GM23248 (cell line): ENCODE measurements at regions not wholly inside any gene's neighbourhood (a gene's known extent, or its start where the extent isn't known, plus 50 kb on each side); places are given as distances from the start of the nearest gene placed in this dataset.
A peak's percentile ranks its signal among the peaks of the same experiment; 100 is the strongest.

ENCODE experiments used
- DNase-seq: peaks from one replicate; pipeline ENCODE4 v3.0.0-alpha.2; 2015
- H2AFZ ChIP-seq: fragments of 200-600 bp; sonication (generic); 2 replicates; pipeline ENCODE4 v1.6.1; 2016; ENCODE audit warnings: antibody characterized with exemption
- H3F3A ChIP-seq: fragments of 200-600 bp; sonication (generic); 2 replicates; pipeline ENCODE4 v1.6.1; 2016; ENCODE audit warnings: mild to moderate bottlenecking, antibody characterized with exemption, mixed run types; ENCODE audit not compliant: insufficient read depth
- H3K27ac ChIP-seq: fragments of 200-600 bp; sonication (generic); 2 replicates; pipeline ENCODE4 v1.5.1; 2016; ENCODE audit warnings: mild to moderate bottlenecking
- H3K27me3 ChIP-seq: fragments of 200-600 bp; sonication (generic); replicated peaks from 2 replicates; pipeline ENCODE4 v1.6.1; 2016; ENCODE audit warnings: mild to moderate bottlenecking; ENCODE audit not compliant: insufficient read depth
- H3K36me3 ChIP-seq: fragments of 200-600 bp; sonication (generic); 2 replicates; pipeline ENCODE4 v1.6.1; 2016; ENCODE audit warnings: low read depth, mild to moderate bottlenecking
- H3K4me1 ChIP-seq: fragments of 200-600 bp; sonication (generic); 2 replicates; pipeline ENCODE4 v1.6.1; 2016; ENCODE audit warnings: mild to moderate bottlenecking; ENCODE audit not compliant: insufficient read depth
- H3K4me2 ChIP-seq: fragments of 200-600 bp; sonication (generic); one replicate; pipeline ENCODE4 v1.6.1; 2016; ENCODE audit warnings: mild to moderate bottlenecking; ENCODE audit not compliant: unreplicated experiment
- H3K4me3 ChIP-seq: fragments of 200-600 bp; sonication (generic); 2 replicates; pipeline ENCODE4 v1.5.1; 2016; ENCODE audit warnings: mild to moderate bottlenecking
- H3K79me2 ChIP-seq: fragments of 200-600 bp; sonication (generic); 2 replicates; pipeline ENCODE4 v1.6.1; 2016; ENCODE audit warnings: mild to moderate bottlenecking; ENCODE audit not compliant: insufficient read depth
- H3K9ac ChIP-seq: fragments of 200-600 bp; sonication (generic); 2 replicates; pipeline ENCODE4 v1.6.1; 2016; ENCODE audit warnings: mild to moderate bottlenecking
- H3K9me2 ChIP-seq: fragments of 200-600 bp; sonication (generic); 2 replicates; pipeline ENCODE4 v1.6.1; 2016; ENCODE audit warnings: mixed run types, mild to moderate bottlenecking, moderate library complexity; ENCODE audit not compliant: insufficient read depth
- H3K9me3 ChIP-seq: fragments of 200-600 bp; sonication (generic); one replicate; pipeline ENCODE4 v1.6.1; 2017; ENCODE audit warnings: low read depth
- H4K20me1 ChIP-seq: fragments of 200-600 bp; sonication (generic); 2 replicates; pipeline ENCODE4 v1.6.0; 2016; ENCODE audit not compliant: insufficient read depth
- EZH2 ChIP-seq: fragments of 200-600 bp; sonication (generic); IDR thresholded peaks from 2 replicates; pipeline ENCODE4 v1.6.1; 2018; ENCODE audit warnings: antibody characterized with exemption, mild to moderate bottlenecking; ENCODE audit not compliant: insufficient read depth, poor library complexity, severe bottlenecking
- EZH2phosphoT487 ChIP-seq: fragments of 200-600 bp; sonication (generic); IDR thresholded peaks from 2 replicates; pipeline ENCODE4 v1.6.1; 2018; ENCODE audit warnings: antibody characterized with exemption, moderate library complexity, mild to moderate bottlenecking, low read depth; ENCODE audit not compliant: insufficient read depth
- WGBS, 2 experiments: methylation state at CpG; one replicate each; pipeline ENCODE4 v1.1.6; 2015 to 2017; ENCODE audit warnings: low lambda C conversion rate in 2 of 2, low coverage in 1 of 2; ENCODE audit errors: missing lambda C conversion rate in 2 of 2; 5-methylcytosine and 5-hydroxymethylcytosine counted together
- in situ Hi-C: fragments of 300-500 bp; cut with MboI; formaldehyde crosslinking; loops from 2 replicates; pipeline ENCODE4 v1.15.0; 2020

DNA sequence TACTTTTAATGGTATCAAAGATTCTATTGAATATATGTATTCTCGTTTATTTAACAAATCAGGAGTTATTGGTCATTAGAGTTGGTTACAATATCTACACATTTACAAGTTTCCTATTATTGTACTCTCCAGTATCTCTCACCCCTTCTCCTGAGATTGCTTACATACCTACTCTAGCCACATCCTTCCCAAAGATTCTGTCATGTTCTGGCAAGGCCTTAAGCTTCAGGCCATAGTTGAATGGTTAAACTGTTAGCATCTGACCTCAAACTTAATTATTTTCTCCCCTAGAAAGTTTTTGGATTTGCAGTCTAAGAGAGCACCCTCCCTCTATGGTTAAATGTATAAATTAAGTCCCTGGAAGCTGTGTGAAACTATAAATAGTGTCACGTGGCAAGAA, 784.2 kb downstream of the GLUD2 start:
- no peaks in the 10 kb centered on the region for H3K9me3 ChIP-seq
- H3K4me1 ChIP-seq = peaks cover 12% of the 10 kb centered on the region
- TF ChIP-seq EZH2phosphoT487 (no peak), EZH2 (no peak)
- DNase-seq = peak; percentile 26
- no peak overlapping the region for H3K4me3 ChIP-seq
- in situ Hi-C loops = no loop called here
- H3K9ac ChIP-seq = no peak overlapping the region
- no peak overlapping the region for H3K4me2 ChIP-seq
- no peak overlapping the region for H3K27ac ChIP-seq
- H3K36me3 ChIP-seq = no peaks in the 10 kb centered on the region
- H4K20me1 ChIP-seq = no peaks in the 10 kb centered on the region
- H3K27me3 ChIP-seq = no peaks in the 10 kb centered on the region
- H3K9me2 ChIP-seq = no peaks in the 10 kb centered on the region
- H3F3A ChIP-seq = no peaks in the 10 kb centered on the region; the same call in 1 of the 2 replicates
- no peaks in the 10 kb centered on the region for H3K79me2 ChIP-seq
- WGBS, 2 experiments = 6 to 12% methylated on average over 2 of the region's 2 CpGs
- H2AFZ ChIP-seq = no peak overlapping the region

DNA sequence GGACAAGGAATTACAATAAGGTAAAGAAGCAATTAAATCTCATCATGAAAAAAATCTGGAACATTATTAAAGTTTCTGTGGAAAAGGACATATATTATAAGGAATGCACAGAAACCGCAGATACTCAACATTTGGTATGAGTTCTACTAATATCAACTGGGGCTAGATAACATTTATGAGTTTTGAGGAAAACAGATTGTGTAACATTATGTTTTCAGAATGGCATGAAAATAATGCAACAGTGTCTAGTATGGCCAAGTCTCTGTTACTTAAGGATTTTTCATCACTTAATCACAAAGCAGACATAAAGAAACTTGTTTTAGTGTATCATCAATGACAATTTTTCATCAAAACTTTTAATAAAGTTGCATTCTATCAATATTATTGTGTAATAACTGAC, 785.0 kb downstream of the GLUD2 start:
- Histone ChIP-seq H3K79me2 (no peaks in the 10 kb centered on the region), H3K4me1 (peaks cover 12% of the 10 kb centered on the region), H3K9ac (no peak overlapping the region), H3K4me3 (no peak overlapping the region), H3K36me3 (no peaks in the 10 kb centered on the region), H3K27ac (no peak overlapping the region), H3K4me2 (peak overlapping the region; percentile 4), H4K20me1 (no peaks in the 10 kb centered on the region), H3K9me3 (no peaks in the 10 kb centered on the region), H3K9me2 (no peaks in the 10 kb centered on the region), H3F3A (no peaks in the 10 kb centered on the region; the same call in 1 of the 2 replicates), H2AFZ (no peak overlapping the region), H3K27me3 (no peaks in the 10 kb centered on the region)
- DNase-seq = peak; percentile 28
- TF ChIP-seq EZH2phosphoT487 (no peak), EZH2 (no peak)
- in situ Hi-C loops = no loop called here
- 15 to 29% methylated on average over 1 of the region's 1 CpG for WGBS, 2 experiments

DNA sequence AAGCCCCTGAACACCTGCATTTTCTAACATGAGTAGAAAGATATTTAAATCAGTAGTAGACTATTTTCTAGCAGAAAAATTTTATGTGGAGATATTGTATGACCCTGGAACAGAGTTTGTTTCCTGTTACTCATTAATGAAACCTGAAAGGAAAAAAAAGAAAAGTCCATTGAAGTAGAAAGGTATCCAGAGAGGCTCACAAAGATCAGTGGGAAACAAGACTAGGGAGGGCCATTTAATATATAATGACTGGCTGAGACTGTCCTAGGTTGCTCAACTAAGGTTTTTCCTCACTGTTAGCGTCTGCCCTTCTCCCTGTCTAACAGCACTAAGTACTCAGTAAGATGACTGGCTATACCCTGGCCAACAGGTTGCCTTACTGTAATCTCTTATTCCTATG, 788.6 kb downstream of the GLUD2 start:
- Histone ChIP-seq H3K9ac (no peak overlapping the region), H2AFZ (no peak overlapping the region), H3F3A (no peaks in the 10 kb centered on the region; the same call in 1 of the 2 replicates), H3K79me2 (no peaks in the 10 kb centered on the region), H3K36me3 (no peaks in the 10 kb centered on the region), H3K4me3 (no peak overlapping the region), H3K27ac (no peak overlapping the region), H3K4me2 (no peak overlapping the region), H3K9me2 (no peaks in the 10 kb centered on the region), H3K27me3 (no peaks in the 10 kb centered on the region), H3K9me3 (no peaks in the 10 kb centered on the region), H4K20me1 (no peaks in the 10 kb centered on the region), H3K4me1 (peaks cover 12% of the 10 kb centered on the region)
- WGBS, 2 experiments = 22 to 29% methylated on average over 1 of the region's 1 CpG
- no peak for TF ChIP-seq EZH2phosphoT487
- no peak for TF ChIP-seq EZH2
- no peak for DNase-seq
- in situ Hi-C loops = no loop called here

DNA sequence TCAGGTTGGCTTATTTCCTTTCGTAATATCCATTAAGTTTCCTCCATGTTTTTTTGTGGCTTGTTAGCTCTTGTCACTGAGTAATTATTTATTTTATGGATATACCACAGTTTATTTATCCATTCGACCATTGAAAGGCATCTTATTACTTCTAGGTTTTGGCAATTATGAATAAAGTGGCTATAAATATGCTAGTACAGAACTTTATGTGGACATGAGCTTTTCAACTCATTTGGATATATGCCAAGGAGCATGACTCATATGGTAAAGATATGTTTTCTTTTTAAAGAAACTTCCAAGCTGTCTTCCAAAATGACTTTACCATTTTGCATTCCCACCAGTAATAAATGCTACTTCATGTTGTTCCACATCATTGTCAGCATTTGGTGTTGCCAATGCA, 803.6 kb downstream of the GLUD2 start:
- Histone ChIP-seq H3K79me2 (no peaks in the 10 kb centered on the region), H4K20me1 (no peaks in the 10 kb centered on the region), H3K9me2 (no peaks in the 10 kb centered on the region), H3K4me3 (no peak overlapping the region), H2AFZ (no peak overlapping the region), H3K4me2 (no peak overlapping the region), H3K4me1 (peaks cover 8% of the 10 kb centered on the region; the same call in 1 of the 2 replicates), H3K9ac (no peak overlapping the region), H3K27me3 (no peaks in the 10 kb centered on the region), H3K27ac (no peak overlapping the region), H3K36me3 (no peaks in the 10 kb centered on the region), H3K9me3 (no peaks in the 10 kb centered on the region), H3F3A (no peaks in the 10 kb centered on the region)
- in situ Hi-C loops = no loop called here
- 88 to 98% methylated on average over 2 of the region's 2 CpGs for WGBS, 2 experiments
- peak; percentile 19 for DNase-seq
- TF ChIP-seq EZH2 (no peak), EZH2phosphoT487 (no peak)
